A673 (cell line): ENCODE measurements at regions not wholly inside any gene's neighbourhood (a gene's known extent, or its start where the extent isn't known, plus 50 kb on each side); places are given as distances from the start of the nearest gene placed in this dataset.

Experiments used
- BruUV-seq: library from RNA; stranded (reverse); fragments of 400-500 nt; replicated peaks from 2 replicates; lab custom pipeline; 2021; lab: Mats Ljungman, UMichigan
- CTCF ChIA-PET: fragments of 300-600 bp; sonication (Branson Sonifier 250); formaldehyde crosslinking; loops from one replicate; lab custom pipeline; 2022; ENCODE audit warnings: antibody characterized with exemption; lab: Charles Lee
- POLR2A ChIA-PET: fragments of 300-600 bp; sonication (Branson Sonifier 250); formaldehyde crosslinking; loops from one replicate; lab custom pipeline; 2022; ENCODE audit warnings: antibody characterized with exemption; ENCODE audit not compliant: low non-redundant PET; lab: Charles Lee
- DNase-seq: peaks from one replicate; pipeline ENCODE4 v3.0.0-alpha.2; 2015; ENCODE audit warnings: low spot score
- H3K27ac ChIP-seq: fragments of 200-600 bp; sonication (generic); 2 replicates; pipeline ENCODE4 v1.5.1; 2016; ENCODE audit warnings: mixed run types, low read depth, mild to moderate bottlenecking, mixed read lengths, antibody characterized with exemption, low read length; ENCODE audit not compliant: poor library complexity, severe bottlenecking
- H3K27me3 ChIP-seq: fragments of 200-600 bp; sonication (generic); replicated peaks from 2 replicates; pipeline ENCODE4 v1.6.1; 2017; ENCODE audit warnings: mixed run types, low read depth, mild to moderate bottlenecking, mixed read lengths, antibody characterized with exemption, low read length; ENCODE audit not compliant: insufficient read depth, poor library complexity
- H3K36me3 ChIP-seq: fragments of 200-600 bp; sonication (generic); 2 replicates; pipeline ENCODE4 v1.6.1; 2016; ENCODE audit warnings: mixed run types, mild to moderate bottlenecking, mixed read lengths, antibody characterized with exemption, low read length; ENCODE audit not compliant: insufficient read depth, poor library complexity, severe bottlenecking
- H3K4me1 ChIP-seq: fragments of 200-600 bp; sonication (generic); 2 replicates; pipeline ENCODE4 v1.6.1; 2017; ENCODE audit warnings: mixed run types, mild to moderate bottlenecking, mixed read lengths, antibody characterized with exemption, low read length; ENCODE audit not compliant: insufficient read depth, poor library complexity, severe bottlenecking
- H3K4me3 ChIP-seq: fragments of 200-600 bp; sonication (generic); 2 replicates; pipeline ENCODE4 v1.5.1; 2016; ENCODE audit warnings: low read depth, mixed run types, mild to moderate bottlenecking, mixed read lengths, low read length; ENCODE audit not compliant: poor library complexity, severe bottlenecking
- H3K9me3 ChIP-seq: fragments of 200-600 bp; sonication (generic); 2 replicates; pipeline ENCODE4 v1.6.1; 2016; ENCODE audit warnings: mixed run types, low read depth, mild to moderate bottlenecking, mixed read lengths, antibody characterized with exemption, low read length; ENCODE audit not compliant: poor library complexity, severe bottlenecking
- EZH2 ChIP-seq: fragments of 200-600 bp; sonication (generic); IDR thresholded peaks from 2 replicates; pipeline ENCODE4 v1.6.1; 2017; ENCODE audit warnings: borderline replicate concordance, low read depth, mild to moderate bottlenecking, mixed read lengths, antibody characterized with exemption, low read length; ENCODE audit not compliant: poor library complexity, severe bottlenecking
- intact Hi-C: fragments of 100-400 bp; cut with micrococcal nuclease; formaldehyde crosslinking; loops from one replicate; pipeline ENCODE4 v1.10.0; 2022; ENCODE audit not compliant: unreplicated experiment
- TF ChIP-seq, protein P1 (sequence below): fragments of 300-800, 200-600 bp; sonication (generic); conservative IDR thresholded peaks from 2 replicates; pipeline ENCODE4 v1.5.1; 2017; ENCODE audit warnings: low read depth, mild to moderate bottlenecking, antibody characterized with exemption, low read length, moderate library complexity, mixed read lengths

DNA sequence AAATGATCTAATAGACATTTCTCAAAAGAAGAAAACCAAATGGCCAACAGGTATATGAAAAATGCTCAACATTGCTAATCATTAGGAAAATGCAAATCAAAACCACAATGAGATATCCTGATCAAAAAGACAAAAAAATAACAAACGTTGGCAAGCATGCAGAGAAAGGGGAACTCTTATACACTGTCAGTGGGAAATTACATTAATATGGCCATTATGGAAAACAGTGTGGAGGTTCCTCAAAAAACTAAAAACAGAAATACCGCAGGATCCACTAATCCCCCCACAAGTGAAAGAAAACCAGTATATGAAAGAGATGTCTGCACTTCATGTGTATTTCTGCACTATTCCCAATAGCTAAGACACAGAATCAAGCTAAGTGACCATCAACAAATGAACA is 57.7 kb upstream of the CTIF start:
- ChIA-PET CTCF (no interaction called here), POLR2A (no interaction called here)
- no peaks in the 10 kb centered on the region for H3K4me1 ChIP-seq
- no peaks in the 10 kb centered on the region for H3K27me3 ChIP-seq
- TF ChIP-seq, protein P1, sequence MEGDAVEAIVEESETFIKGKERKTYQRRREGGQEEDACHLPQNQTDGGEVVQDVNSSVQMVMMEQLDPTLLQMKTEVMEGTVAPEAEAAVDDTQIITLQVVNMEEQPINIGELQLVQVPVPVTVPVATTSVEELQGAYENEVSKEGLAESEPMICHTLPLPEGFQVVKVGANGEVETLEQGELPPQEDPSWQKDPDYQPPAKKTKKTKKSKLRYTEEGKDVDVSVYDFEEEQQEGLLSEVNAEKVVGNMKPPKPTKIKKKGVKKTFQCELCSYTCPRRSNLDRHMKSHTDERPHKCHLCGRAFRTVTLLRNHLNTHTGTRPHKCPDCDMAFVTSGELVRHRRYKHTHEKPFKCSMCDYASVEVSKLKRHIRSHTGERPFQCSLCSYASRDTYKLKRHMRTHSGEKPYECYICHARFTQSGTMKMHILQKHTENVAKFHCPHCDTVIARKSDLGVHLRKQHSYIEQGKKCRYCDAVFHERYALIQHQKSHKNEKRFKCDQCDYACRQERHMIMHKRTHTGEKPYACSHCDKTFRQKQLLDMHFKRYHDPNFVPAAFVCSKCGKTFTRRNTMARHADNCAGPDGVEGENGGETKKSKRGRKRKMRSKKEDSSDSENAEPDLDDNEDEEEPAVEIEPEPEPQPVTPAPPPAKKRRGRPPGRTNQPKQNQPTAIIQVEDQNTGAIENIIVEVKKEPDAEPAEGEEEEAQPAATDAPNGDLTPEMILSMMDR, result no peak
- H3K4me3 ChIP-seq, result no peak overlapping the region
- H3K27ac ChIP-seq, result no peak overlapping the region
- BruUV-seq, result no TSS peak
- intact Hi-C loops, result no loop called here
- H3K9me3 ChIP-seq, result no peaks in the 10 kb centered on the region
- DNase-seq, result no peak
- no peaks in the 10 kb centered on the region for H3K36me3 ChIP-seq

DNA sequence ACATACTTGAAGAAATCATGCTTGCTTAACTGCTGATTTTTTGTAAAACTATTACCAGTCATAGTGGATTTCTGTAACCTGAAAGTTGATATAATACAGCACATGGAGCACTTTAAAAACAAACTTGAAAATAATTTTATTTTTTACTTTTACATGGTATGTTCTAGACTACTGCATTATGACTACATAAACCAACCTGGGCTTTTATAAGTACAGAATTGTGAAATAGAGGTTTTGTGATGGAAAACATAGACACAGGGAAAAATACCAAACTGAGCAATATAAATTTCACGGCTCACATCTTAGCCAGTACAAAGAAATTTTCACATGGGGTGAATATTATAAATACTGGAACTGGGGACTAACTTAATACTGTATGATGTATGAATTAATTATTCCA is 59.3 kb upstream of the CTIF start:
- ChIA-PET CTCF (no interaction called here), POLR2A (no interaction called here)
- intact Hi-C loops, result loop anchor here (5.0 kb wide), 1 partner anchor 758 kb away; no protein-coding TSS in a partner anchor
- no peaks in the 10 kb centered on the region for H3K4me1 ChIP-seq
- TF ChIP-seq, protein P1, result no peak
- no peak for TF ChIP-seq EZH2
- no peak overlapping the region for H3K27ac ChIP-seq
- no peak for DNase-seq
- no peaks in the 10 kb centered on the region for H3K27me3 ChIP-seq
- no peaks in the 10 kb centered on the region for H3K36me3 ChIP-seq
- BruUV-seq, result no TSS peak
- H3K4me3 ChIP-seq, result no peak overlapping the region
- no peaks in the 10 kb centered on the region for H3K9me3 ChIP-seq

DNA sequence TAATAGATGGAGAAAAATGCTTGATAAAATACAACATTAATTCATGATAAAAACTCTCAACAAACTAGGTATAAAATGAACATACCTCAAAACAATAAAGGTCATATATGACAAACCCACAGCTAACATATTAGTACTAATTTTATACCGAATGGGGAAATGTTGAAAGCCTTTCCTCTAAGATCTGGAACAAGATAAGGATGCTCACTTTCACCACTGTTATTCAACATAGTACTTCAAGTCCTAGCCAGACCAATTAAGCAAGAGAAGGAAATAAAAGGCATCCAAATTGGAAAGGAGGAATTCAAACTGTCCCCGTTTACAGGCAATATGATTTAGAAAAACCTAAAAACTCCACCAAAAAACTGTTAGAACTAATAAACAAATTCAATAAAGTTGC is 61.5 kb upstream of the CTIF start:
- no TSS peak for BruUV-seq
- Histone ChIP-seq H3K4me3 (no peak overlapping the region), H3K4me1 (no peaks in the 10 kb centered on the region), H3K36me3 (no peaks in the 10 kb centered on the region), H3K9me3 (no peaks in the 10 kb centered on the region), H3K27ac (no peak overlapping the region), H3K27me3 (no peaks in the 10 kb centered on the region)
- intact Hi-C loops, result loop anchor here (5.0 kb wide), 1 partner anchor 760 kb away; no protein-coding TSS in a partner anchor
- CTCF ChIA-PET, result no interaction called here
- POLR2A ChIA-PET, result no interaction called here
- no peak for DNase-seq
- TF ChIP-seq, protein P1, result no peak
- no peak for TF ChIP-seq EZH2
